CD14-positive monocyte (primary cell): ENCODE measurements at regions not wholly inside any gene's neighbourhood (a gene's known extent, or its start where the extent isn't known, plus 50 kb on each side); places are given as distances from the start of the nearest gene placed in this dataset.

Experiments
- DNase-seq, 3 donors: peaks; one replicate each; pipeline ENCODE4 v3.0.0-alpha.2; 2011 to 2022
- H2AFZ ChIP-seq: 2 replicates; pipeline ENCODE4 v1.6.0; 2012; ENCODE audit warnings: mild to moderate bottlenecking, low read depth, low read length, inconsistent platforms; ENCODE audit not compliant: insufficient read depth, poor library complexity, severe bottlenecking
- H3K27ac ChIP-seq, 2 donors: 1 replicate in 1 of 2; 2 replicates in 1 of 2; pipeline ENCODE4 v1.5.1; 2012 to 2013; ENCODE audit warnings: low read length in 2 of 2, control low read depth in 1 of 2, inconsistent platforms in 1 of 2, low read depth in 1 of 2, mild to moderate bottlenecking in 1 of 2
- H3K27me3 ChIP-seq, 2 donors: one replicate each; pipeline versions ENCODE4 v1.6.0 to v1.6.1; 2011 to 2013; ENCODE audit warnings: low read length in 2 of 2; ENCODE audit not compliant: control insufficient read depth in 2 of 2, insufficient read depth in 2 of 2
- H3K36me3 ChIP-seq, 2 donors: replicated peaks in 1 of 2; 1 replicate in 1 of 2; 2 replicates in 1 of 2; pipeline versions ENCODE4 v1.5.1 to v1.6.1; 2012 to 2013; ENCODE audit warnings: low read length in 2 of 2, control low read depth in 1 of 2, inconsistent platforms in 1 of 2, mild to moderate bottlenecking in 1 of 2; ENCODE audit not compliant: insufficient read depth in 2 of 2, control insufficient read depth in 1 of 2
- H3K4me1 ChIP-seq, 2 donors: 1 replicate in 1 of 2; 2 replicates in 1 of 2; pipeline versions ENCODE4 v1.5.1 to v1.6.1; 2012 to 2013; ENCODE audit warnings: low read length in 2 of 2, control low read depth in 1 of 2, inconsistent platforms in 1 of 2, mild to moderate bottlenecking in 1 of 2, moderate library complexity in 1 of 2; ENCODE audit not compliant: insufficient read depth in 2 of 2, control insufficient read depth in 1 of 2
- H3K4me2 ChIP-seq: replicated peaks from 2 replicates; pipeline ENCODE3; 2012; ENCODE audit warnings: low read length, moderate library complexity, mild to moderate bottlenecking; ENCODE audit not compliant: poor library complexity, severe bottlenecking; ENCODE audit errors: extremely low read depth
- H3K4me3 ChIP-seq, 3 experiments: fragments of 200-600 bp in 1 of 3; sonication (generic) in 1 of 3; replicated peaks in 1 of 3; 1 replicate in 2 of 3; 2 replicates in 1 of 3; pipeline ENCODE4 v1.5.1; 2011 to 2013; ENCODE audit warnings: low read length in 3 of 3, mild to moderate bottlenecking in 3 of 3, control low read depth in 2 of 3, low read depth in 2 of 3, inconsistent platforms in 1 of 3, moderate library complexity in 1 of 3
- H3K79me2 ChIP-seq: 2 replicates; pipeline ENCODE4 v1.6.0; 2012; ENCODE audit warnings: mild to moderate bottlenecking, control low read depth, inconsistent platforms, low read length, moderate library complexity; ENCODE audit not compliant: insufficient read depth
- H3K9ac ChIP-seq: 2 replicates; pipeline ENCODE4 v1.6.0; 2017; ENCODE audit warnings: low read length, mild to moderate bottlenecking; ENCODE audit not compliant: insufficient read depth, poor library complexity, severe bottlenecking
- H3K9me3 ChIP-seq, 2 donors: replicated peaks in 1 of 2; 1 replicate in 1 of 2; 2 replicates in 1 of 2; pipeline versions ENCODE4 v1.5.1 to v1.6.1; 2012 to 2013; ENCODE audit warnings: low read length in 2 of 2, control low read depth in 1 of 2; ENCODE audit not compliant: control insufficient read depth in 1 of 2, insufficient read depth in 1 of 2
- H4K20me1 ChIP-seq: 2 replicates; pipeline ENCODE4 v1.6.0; 2012; ENCODE audit warnings: mild to moderate bottlenecking, low read length, control low read depth, moderate library complexity; ENCODE audit not compliant: insufficient read depth
- H3K27ac Mint-ChIP-seq, 7 donors: one replicate each; pipeline ENCODE4 v1.8.0; 2020; ENCODE audit warnings: mild to moderate bottlenecking in 7 of 7, mixed read lengths in 7 of 7, moderate library complexity in 6 of 7, inconsistent platforms in 2 of 7
- H3K27me3 Mint-ChIP-seq, 3 donors: one replicate each; pipeline ENCODE4 v1.8.0; 2021 to 2022; ENCODE audit warnings: low read depth in 3 of 3, mild to moderate bottlenecking in 3 of 3, mixed read lengths in 3 of 3, moderate library complexity in 3 of 3, inconsistent platforms in 1 of 3
- H3K36me3 Mint-ChIP-seq, 2 donors: one replicate each; pipeline ENCODE4 v1.8.0; 2020; ENCODE audit warnings: mixed read lengths in 2 of 2, inconsistent platforms in 1 of 2, mild to moderate bottlenecking in 1 of 2
- H3K4me1 Mint-ChIP-seq: one replicate; pipeline ENCODE4 v1.8.0; 2020; ENCODE audit warnings: mild to moderate bottlenecking, mixed read lengths
- H3K4me3 Mint-ChIP-seq, 2 donors: one replicate each; pipeline ENCODE4 v1.8.0; 2020; ENCODE audit warnings: mild to moderate bottlenecking in 2 of 2, mixed read lengths in 2 of 2, moderate library complexity in 1 of 2
- H3K9me3 Mint-ChIP-seq, 7 donors: one replicate each; pipeline ENCODE4 v1.8.0; 2020 to 2022; ENCODE audit warnings: mixed read lengths in 7 of 7, mild to moderate bottlenecking in 6 of 7, moderate library complexity in 6 of 7, inconsistent platforms in 2 of 7
- CTCF ChIP-seq: fragments of 200-600 bp; IDR thresholded peaks from one replicate; pipeline ENCODE4 v1.8.0; 2022; ENCODE audit warnings: antibody characterized with exemption, mild to moderate bottlenecking
- WGBS: methylation state at CpG from one replicate; pipeline ENCODE4 v1.1.5; 2013; ENCODE audit warnings: missing lambda C conversion rate; ENCODE audit not compliant: insufficient coverage; 5-methylcytosine and 5-hydroxymethylcytosine counted together
- intact Hi-C, 2 donors: fragments of 100-400 bp; cut with micrococcal nuclease; formaldehyde crosslinking; loops; one replicate each; pipeline versions ENCODE4 v1.15.0 to v1.15.1; 2023

DNA sequence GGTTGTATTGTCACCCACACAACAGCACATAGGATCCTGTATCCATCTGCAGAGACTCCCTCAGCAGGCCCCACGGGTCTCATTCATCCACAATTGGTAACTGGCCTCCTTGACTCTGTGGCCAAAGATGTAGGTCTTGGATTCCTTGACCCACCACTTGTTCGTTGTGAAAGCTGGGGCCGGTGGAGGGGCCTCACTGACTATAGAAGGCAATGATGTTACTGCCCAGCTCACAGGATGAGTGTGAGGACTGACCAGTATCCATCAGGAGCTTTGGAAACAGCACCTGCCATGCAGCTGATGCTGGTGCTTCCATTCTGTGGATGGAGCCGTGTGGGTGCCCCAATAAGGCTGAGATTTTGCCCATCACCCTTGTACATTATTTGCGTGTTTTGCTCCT is 615.7 kb downstream of the BRD1 start:
- Histone ChIP-seq H3K27me3 (no peaks in the 10 kb centered on the region), H2AFZ (no peak overlapping the region), H3K36me3 (no peaks in the 10 kb centered on the region), H3K27ac (no peak overlapping the region), H3K4me3 (no peak overlapping the region), H3K9me3 (peaks cover 0 to 4% of the 10 kb centered on the region in 2 donors), H3K79me2 (no peaks in the 10 kb centered on the region), H4K20me1 (no peaks in the 10 kb centered on the region), H3K4me1 (no peaks in the 10 kb centered on the region), H3K9ac (no peak overlapping the region), H3K4me2 (no peak overlapping the region)
- no peak for TF ChIP-seq CTCF
- Mint-ChIP-seq H3K27ac (no peak overlapping the region), H3K9me3 (peaks cover 0 to 13% (median 8%) of the 10 kb centered on the region in 7 donors), H3K36me3 (no peaks in the 10 kb centered on the region), H3K4me3 (no peak overlapping the region), H3K4me1 (no peaks in the 10 kb centered on the region), H3K27me3 (peaks cover 0 to 1% (median 0%) of the 10 kb centered on the region in 3 donors)
- whole genome bisulfite sequencing = 94% methylated on average over 3 of the region's 5 CpGs
- intact Hi-C loops = no loop called here
- no peak for DNase-seq

DNA sequence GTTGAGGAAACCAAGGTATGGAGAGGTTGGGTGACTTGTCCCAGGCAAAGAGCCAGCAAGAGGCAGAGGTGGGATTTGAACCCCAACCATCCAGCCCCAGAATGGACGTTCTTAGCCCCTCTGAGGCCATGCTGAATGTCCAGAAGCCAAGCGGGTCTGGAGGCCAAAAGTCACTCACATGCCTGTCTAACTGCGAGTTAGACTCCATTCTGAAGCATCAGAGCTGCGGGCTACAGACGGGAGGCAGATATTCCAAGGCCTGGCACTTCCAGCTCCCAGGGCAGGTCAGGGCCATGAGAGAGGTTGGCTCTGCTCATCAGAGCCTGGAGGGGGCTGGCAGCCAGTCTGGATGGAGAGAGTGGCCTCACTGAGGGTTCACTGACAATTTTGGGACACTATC is 616.5 kb downstream of the BRD1 start:
- intact Hi-C loops = no loop called here
- Mint-ChIP-seq H3K4me1 (no peaks in the 10 kb centered on the region), H3K9me3 (peaks cover 0 to 13% (median 5%) of the 10 kb centered on the region in 7 donors), H3K27me3 (peaks cover 0 to 1% (median 0%) of the 10 kb centered on the region in 3 donors), H3K4me3 (no peak overlapping the region), H3K36me3 (no peaks in the 10 kb centered on the region), H3K27ac (no peak overlapping the region)
- no peak overlapping the region for H3K4me3 ChIP-seq
- no peaks in the 10 kb centered on the region for H3K27me3 ChIP-seq
- H3K4me1 ChIP-seq = no peaks in the 10 kb centered on the region
- H3K9me3 ChIP-seq = no peaks in the 10 kb centered on the region
- no peak overlapping the region for H3K9ac ChIP-seq
- no peak overlapping the region for H3K27ac ChIP-seq
- TF ChIP-seq CTCF = no peak
- no peaks in the 10 kb centered on the region for H3K79me2 ChIP-seq
- no peak for DNase-seq
- no peak overlapping the region for H3K4me2 ChIP-seq
- WGBS = 77% methylated on average over 5 of the region's 5 CpGs
- H2AFZ ChIP-seq = no peak overlapping the region
- no peaks in the 10 kb centered on the region for H4K20me1 ChIP-seq
- H3K36me3 ChIP-seq = no peaks in the 10 kb centered on the region
